Ovary (tissue), 3 donors: ENCODE measurements at regions not wholly inside any gene's neighbourhood (a gene's known extent, or its start where the extent isn't known, plus 50 kb on each side); places are given as distances from the start of the nearest gene placed in this dataset.

Source experiments
- POLR2A ChIP-seq: fragments of 450-650 bp; IDR thresholded peaks from one replicate; pipeline ENCODE4 v1.6.1; 2017; ENCODE audit warnings: antibody characterized with exemption, mild to moderate bottlenecking, moderate library complexity
- TF ChIP-seq, protein P1 (sequence below), 3 donors: fragments of 450-650 bp in 2 of 3; fragments of 200-600 bp in 1 of 3; IDR thresholded peaks; one replicate each; pipeline versions ENCODE4 v1.5.1 to v1.8.0; 2016 to 2022; ENCODE audit warnings: antibody characterized with exemption in 3 of 3, mild to moderate bottlenecking in 1 of 3
- donor health status: DM: no; HTN: no; CAD: no.

DNA sequence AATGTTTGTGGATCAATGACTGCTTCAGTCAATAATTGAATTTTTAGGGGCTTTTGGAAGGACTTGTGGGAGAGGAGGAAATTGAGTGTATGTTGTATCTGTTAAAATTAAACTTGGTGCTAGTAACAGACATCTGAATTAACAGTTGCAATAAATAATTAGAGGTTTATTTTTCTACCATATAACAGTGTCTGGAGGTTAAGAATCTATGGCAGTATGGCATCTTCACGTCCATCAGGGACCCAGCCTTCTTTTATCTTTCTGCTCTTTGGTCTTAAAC is 72.8 kb upstream of the HABP2 start:
- TF ChIP-seq, protein P1, sequence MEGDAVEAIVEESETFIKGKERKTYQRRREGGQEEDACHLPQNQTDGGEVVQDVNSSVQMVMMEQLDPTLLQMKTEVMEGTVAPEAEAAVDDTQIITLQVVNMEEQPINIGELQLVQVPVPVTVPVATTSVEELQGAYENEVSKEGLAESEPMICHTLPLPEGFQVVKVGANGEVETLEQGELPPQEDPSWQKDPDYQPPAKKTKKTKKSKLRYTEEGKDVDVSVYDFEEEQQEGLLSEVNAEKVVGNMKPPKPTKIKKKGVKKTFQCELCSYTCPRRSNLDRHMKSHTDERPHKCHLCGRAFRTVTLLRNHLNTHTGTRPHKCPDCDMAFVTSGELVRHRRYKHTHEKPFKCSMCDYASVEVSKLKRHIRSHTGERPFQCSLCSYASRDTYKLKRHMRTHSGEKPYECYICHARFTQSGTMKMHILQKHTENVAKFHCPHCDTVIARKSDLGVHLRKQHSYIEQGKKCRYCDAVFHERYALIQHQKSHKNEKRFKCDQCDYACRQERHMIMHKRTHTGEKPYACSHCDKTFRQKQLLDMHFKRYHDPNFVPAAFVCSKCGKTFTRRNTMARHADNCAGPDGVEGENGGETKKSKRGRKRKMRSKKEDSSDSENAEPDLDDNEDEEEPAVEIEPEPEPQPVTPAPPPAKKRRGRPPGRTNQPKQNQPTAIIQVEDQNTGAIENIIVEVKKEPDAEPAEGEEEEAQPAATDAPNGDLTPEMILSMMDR (IDR thresholded peaks at IDR 0.05), result no peak
- no peak for TF ChIP-seq POLR2A
